ENCODE measurements at regions not wholly inside any gene's neighbourhood (a gene's known extent, or its start where the extent isn't known, plus 50 kb on each side); places are given as distances from the start of the nearest gene placed in this dataset.

- DNase-seq (ENCODE audit: extremely low read depth, low read depth) = no peak
Observed at GRCh38 chr17:71287071-71287823, 833.6 kb upstream of the SOX9 start.

GRCh38 chr17:71292006-71292405 lies 828.8 kb upstream of the SOX9 start:
- no peak for DNase-seq (ENCODE audit: extremely low read depth, low read depth)

GRCh38 chr17:71296005-71296404 lies 824.8 kb upstream of the SOX9 start:
- no peak for DNase-seq (ENCODE audit: extremely low read depth, low read depth)

- no peak for DNase-seq (ENCODE audit: extremely low read depth, low read depth)
Observed at GRCh38 chr17:71301063-71301462, 819.8 kb upstream of the SOX9 start.

- no peak for DNase-seq (ENCODE audit: extremely low read depth, low read depth)
Observed at GRCh38 chr17:71302721-71303549, 817.9 kb upstream of the SOX9 start.

GRCh38 chr17:71304498-71305158 lies 816.2 kb upstream of the SOX9 start:
- no peak for DNase-seq (ENCODE audit: extremely low read depth, low read depth)

- DNase-seq (ENCODE audit: extremely low read depth, low read depth) = no peak
Observed at GRCh38 chr17:71313866-71314265, 807.0 kb upstream of the SOX9 start.

GRCh38 chr17:71315568-71315967 lies 805.3 kb upstream of the SOX9 start:
- no peak for DNase-seq (ENCODE audit: extremely low read depth, low read depth)

- no peak for DNase-seq (ENCODE audit: extremely low read depth, low read depth)
Observed at GRCh38 chr17:71316176-71316897, 804.5 kb upstream of the SOX9 start.

- no peak for DNase-seq (ENCODE audit: extremely low read depth, low read depth)
Observed at GRCh38 chr17:71320009-71320796, 800.6 kb upstream of the SOX9 start.

- DNase-seq (ENCODE audit: extremely low read depth, low read depth) = no peak
Observed at GRCh38 chr17:71325117-71325516, 795.7 kb upstream of the SOX9 start.

- no peak for DNase-seq (ENCODE audit: extremely low read depth, low read depth)
Observed at GRCh38 chr17:71325886-71326285, 794.9 kb upstream of the SOX9 start.

- DNase-seq (ENCODE audit: extremely low read depth, low read depth) = no peak
Observed at GRCh38 chr17:71327376-71328059, 793.3 kb upstream of the SOX9 start.

- no peak for DNase-seq (ENCODE audit: extremely low read depth, low read depth)
Observed at GRCh38 chr17:71329310-71330098, 791.3 kb upstream of the SOX9 start.

GRCh38 chr17:71330099-71330375 lies 790.8 kb upstream of the SOX9 start:
- DNase-seq (ENCODE audit: extremely low read depth, low read depth) = no peak

GRCh38 chr17:71331754-71332325 lies 789.0 kb upstream of the SOX9 start:
- no peak for DNase-seq (ENCODE audit: extremely low read depth, low read depth)

- no peak for DNase-seq (ENCODE audit: extremely low read depth, low read depth)
Observed at GRCh38 chr17:71334048-71334751, 786.6 kb upstream of the SOX9 start.

- no peak for DNase-seq (ENCODE audit: extremely low read depth, low read depth)
Observed at GRCh38 chr17:71335212-71335611, 785.6 kb upstream of the SOX9 start.
